ENCODE measurements at regions not wholly inside any gene's neighbourhood (a gene's known extent, or its start where the extent isn't known, plus 50 kb on each side); places are given as distances from the start of the nearest gene placed in this dataset.

DNA sequence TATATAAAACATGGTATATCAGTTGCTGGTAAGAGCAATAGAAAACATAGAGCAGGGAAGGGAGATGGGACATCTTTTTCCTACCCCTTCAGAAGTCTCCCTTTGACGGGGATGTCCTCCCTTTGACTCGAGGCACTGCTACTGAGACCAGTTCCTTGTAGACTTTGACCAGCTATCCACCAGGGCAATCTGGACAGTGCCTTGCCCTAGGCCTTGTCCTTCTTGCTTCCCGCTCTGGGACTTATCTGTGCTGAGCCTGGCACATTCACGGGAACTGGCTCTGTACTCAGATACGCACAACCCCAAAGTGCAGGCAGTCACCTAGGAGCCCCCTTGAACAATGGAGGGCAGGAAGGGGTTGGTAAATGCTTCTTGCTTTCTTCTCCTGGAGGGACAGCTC is 116.6 kb upstream of the ANKH start:
- DNase-seq (ENCODE audit: low read depth) = no peak
- H3K4me3 ChIP-seq (ENCODE audit: control insufficient read depth, low read depth, low read length) = no peak overlapping the region
- TF ChIP-seq, protein P1, sequence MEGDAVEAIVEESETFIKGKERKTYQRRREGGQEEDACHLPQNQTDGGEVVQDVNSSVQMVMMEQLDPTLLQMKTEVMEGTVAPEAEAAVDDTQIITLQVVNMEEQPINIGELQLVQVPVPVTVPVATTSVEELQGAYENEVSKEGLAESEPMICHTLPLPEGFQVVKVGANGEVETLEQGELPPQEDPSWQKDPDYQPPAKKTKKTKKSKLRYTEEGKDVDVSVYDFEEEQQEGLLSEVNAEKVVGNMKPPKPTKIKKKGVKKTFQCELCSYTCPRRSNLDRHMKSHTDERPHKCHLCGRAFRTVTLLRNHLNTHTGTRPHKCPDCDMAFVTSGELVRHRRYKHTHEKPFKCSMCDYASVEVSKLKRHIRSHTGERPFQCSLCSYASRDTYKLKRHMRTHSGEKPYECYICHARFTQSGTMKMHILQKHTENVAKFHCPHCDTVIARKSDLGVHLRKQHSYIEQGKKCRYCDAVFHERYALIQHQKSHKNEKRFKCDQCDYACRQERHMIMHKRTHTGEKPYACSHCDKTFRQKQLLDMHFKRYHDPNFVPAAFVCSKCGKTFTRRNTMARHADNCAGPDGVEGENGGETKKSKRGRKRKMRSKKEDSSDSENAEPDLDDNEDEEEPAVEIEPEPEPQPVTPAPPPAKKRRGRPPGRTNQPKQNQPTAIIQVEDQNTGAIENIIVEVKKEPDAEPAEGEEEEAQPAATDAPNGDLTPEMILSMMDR (IDR thresholded peaks at IDR 0.05; ENCODE audit: control insufficient read depth, insufficient read depth, low read depth, low read length, missing control alignments) = no peak

DNA sequence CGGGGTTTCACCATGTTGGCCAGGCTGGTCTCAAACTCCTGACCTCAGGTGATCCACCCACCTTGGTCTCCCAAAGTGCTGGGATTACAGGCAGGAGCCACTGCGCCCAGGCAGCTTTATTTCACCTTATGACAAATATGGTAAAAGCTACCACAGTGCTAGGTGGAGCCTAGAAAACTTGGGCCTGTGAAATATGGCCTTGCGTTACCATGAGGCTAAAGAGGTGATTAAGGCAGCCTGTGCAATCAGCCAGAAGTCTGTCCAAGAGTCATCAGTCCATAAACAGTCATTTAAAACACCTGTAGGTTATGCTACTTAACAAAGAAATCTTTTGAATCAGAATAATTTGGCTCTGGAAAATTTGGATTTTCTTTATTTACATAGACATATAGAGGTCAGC is 114.8 kb upstream of the ANKH start:
- H3K4me3 ChIP-seq (ENCODE audit: control insufficient read depth, low read depth, low read length) = no peak overlapping the region
- TF ChIP-seq, protein P1 (IDR thresholded peaks at IDR 0.05; ENCODE audit: control insufficient read depth, insufficient read depth, low read depth, low read length, missing control alignments) = no peak
- no peak for DNase-seq (ENCODE audit: low read depth)

DNA sequence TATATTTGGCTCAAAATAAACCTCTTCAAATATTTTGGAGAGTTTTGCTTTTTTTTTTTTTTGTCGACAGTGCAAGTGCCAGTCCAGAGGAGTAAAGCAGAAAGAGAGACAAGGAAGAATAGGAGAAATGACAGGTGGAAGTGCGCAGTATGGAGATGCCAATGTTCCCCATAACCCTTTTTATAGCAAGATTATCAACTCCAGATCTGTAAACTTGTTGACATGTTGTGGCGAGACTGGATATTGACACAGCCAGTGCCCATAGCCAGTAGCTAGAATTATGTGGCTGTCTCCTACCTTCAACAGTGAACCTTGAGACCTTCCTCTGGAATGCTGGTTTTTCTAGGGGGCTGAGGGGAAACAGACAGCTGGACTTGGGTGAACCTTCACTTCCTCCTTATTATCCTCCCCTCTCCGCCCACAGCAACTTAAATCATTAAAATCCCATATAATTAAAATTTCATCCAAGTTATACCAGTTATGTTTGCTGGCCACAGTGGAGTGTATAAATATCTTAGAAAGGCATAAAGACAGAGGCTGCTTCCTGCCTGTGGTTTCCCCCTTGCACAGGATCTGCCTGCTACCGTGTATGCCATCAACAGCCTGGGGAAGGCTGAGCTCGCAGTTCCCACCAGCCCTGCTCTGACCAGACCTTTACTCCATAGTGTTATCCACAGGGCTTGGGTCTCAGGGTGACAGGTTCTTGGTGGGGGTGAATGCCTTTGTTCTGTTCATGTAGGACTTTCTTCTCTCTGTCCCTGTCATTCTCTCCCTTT is 112.3 kb upstream of the ANKH start:
- H3K4me3 ChIP-seq (ENCODE audit: control insufficient read depth, low read depth, low read length) = no peak overlapping the region
- TF ChIP-seq, protein P1 (IDR thresholded peaks at IDR 0.05; ENCODE audit: control insufficient read depth, insufficient read depth, low read depth, low read length, missing control alignments) = no peak
- DNase-seq (ENCODE audit: low read depth) = no peak

DNA sequence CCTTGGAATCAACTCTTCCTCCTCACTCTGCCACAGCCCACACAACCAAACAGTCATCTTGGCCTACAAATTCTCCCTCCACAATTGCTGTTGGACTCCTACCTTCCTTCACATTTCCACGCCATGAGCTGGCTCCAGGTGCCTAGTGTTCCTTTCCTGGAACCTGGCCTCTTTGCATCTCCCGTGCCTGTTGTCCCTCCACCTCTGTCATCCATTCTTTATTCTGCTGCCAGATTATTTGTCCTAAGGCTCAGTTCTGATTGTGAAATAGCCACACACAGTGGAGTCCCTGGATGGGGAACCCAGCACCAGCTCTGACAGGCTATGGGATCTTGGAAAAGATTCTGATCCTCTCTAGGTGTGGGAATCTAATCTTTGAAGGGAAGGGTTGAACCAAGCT is 109.1 kb upstream of the ANKH start:
- no peak for DNase-seq (ENCODE audit: low read depth)
- H3K4me3 ChIP-seq (ENCODE audit: control insufficient read depth, low read depth, low read length) = no peak overlapping the region
- TF ChIP-seq, protein P1 (IDR thresholded peaks at IDR 0.05; ENCODE audit: control insufficient read depth, insufficient read depth, low read depth, low read length, missing control alignments) = no peak

DNA sequence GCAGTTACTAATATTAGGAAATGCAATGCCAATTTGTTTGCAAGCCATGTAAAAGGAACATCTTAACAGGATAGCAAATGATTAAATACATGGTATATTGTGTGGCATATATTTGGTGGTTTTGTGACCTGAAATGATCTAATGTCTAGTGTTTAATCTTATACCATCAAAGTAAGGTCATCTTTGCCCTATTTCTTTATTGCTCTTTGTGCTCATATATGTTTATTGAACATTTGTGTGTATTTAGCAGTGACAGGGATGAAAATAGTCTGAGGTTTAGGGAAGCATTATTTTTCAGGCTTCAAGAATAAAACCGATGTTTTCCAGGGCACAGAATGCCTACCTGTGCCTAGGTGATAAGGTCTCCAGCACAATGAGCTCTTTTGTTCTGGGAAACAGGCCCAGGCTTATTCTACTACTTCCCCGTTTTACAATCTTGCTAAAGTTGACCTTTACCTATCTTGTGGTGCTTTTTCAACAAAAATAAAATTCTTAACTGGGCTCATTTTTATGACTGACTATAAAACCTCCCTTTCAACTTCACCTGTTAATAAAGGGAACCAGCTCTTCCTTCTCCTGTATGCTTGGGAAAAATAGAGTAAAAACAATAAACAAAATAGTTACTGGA is 105.6 kb upstream of the ANKH start:
- no peak overlapping the region for H3K4me3 ChIP-seq (ENCODE audit: control insufficient read depth, low read depth, low read length)
- TF ChIP-seq, protein P1 (IDR thresholded peaks at IDR 0.05; ENCODE audit: control insufficient read depth, insufficient read depth, low read depth, low read length, missing control alignments) = no peak
- no peak for DNase-seq (ENCODE audit: low read depth)

DNA sequence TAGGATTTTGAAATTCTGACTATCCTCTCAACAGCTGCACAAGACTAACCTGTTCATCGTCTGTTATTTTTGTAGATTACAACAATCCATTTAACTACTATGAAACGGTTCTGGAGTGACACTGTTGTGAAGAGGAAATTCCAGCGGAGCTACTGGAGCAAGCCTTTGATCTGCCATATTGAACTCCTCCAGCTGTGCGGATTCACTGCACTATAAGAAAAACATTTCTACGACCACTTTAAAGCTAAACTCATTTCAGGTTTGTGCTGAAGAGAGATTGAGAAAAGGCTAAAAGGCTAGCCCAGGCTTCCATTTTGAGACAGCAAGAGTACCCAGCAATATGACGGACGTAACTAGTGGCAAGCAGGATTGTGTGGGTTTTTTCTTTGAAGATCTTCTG is 104.9 kb upstream of the ANKH start:
- TF ChIP-seq, protein P1 (IDR thresholded peaks at IDR 0.05; ENCODE audit: control insufficient read depth, insufficient read depth, low read depth, low read length, missing control alignments) = no peak
- H3K4me3 ChIP-seq (ENCODE audit: control insufficient read depth, low read depth, low read length) = no peak overlapping the region
- DNase-seq (ENCODE audit: low read depth) = no peak

Data from AG09309 (cell line).